ENCODE measurements at regions not wholly inside any gene's neighbourhood (a gene's known extent, or its start where the extent isn't known, plus 50 kb on each side); places are given as distances from the start of the nearest gene placed in this dataset.
A peak's percentile ranks its signal among the peaks of the same experiment; 100 is the strongest.

- ChIA-PET POLR2A (no interaction called here), CTCF (no interaction called here)
- Histone ChIP-seq H3K4me1 (peaks cover 20% of the 10 kb centered on the region), H3K9me3 (no peaks in the 10 kb centered on the region), H3K27ac (peak overlapping the region in 1 of 2 experiments; percentile 48; a peak in 4 of 6 replicates), H3K4me2 (no peak overlapping the region), H3K4me3 (no peak overlapping the region)
- FAIRE-seq (no peak), DNase-seq (ENCODE audit: low read depth in 1 of 2, low spot score in 1 of 2) (no peak), ATAC-seq (no peak)
- TF ChIP-seq REST (IDR thresholded peaks at IDR 0.05) (no peak), TFCP2L1 (CRISPR knock-in tag; IDR thresholded peaks at IDR 0.05) (no peak), CBX2 (IDR thresholded peaks at IDR 0.05; ENCODE audit: borderline replicate concordance, low read depth) (no peak), JUN (IDR thresholded peaks at IDR 0.05) (no peak), FOXS1 (CRISPR knock-in tag; IDR thresholded peaks at IDR 0.05) (no peak), ZNF302 (CRISPR knock-in tag; IDR thresholded peaks at IDR 0.05) (no peak), POLR2A (IDR thresholded peaks at IDR 0.05; ENCODE audit: low read length) (no peak), JUNB (IDR thresholded peaks at IDR 0.05) (no peak), NR3C1 (IDR thresholded peaks at IDR 0.05) (no peak), CHD4 (IDR thresholded peaks at IDR 0.05; ENCODE audit: borderline replicate concordance) (no peak), ESRRA (IDR thresholded peaks at IDR 0.05; ENCODE audit: borderline replicate concordance, low read length) (no peak), MAX (IDR thresholded peaks at IDR 0.05) (no peak), HMGXB4 (CRISPR knock-in tag; IDR thresholded peaks at IDR 0.05; ENCODE audit: borderline replicate concordance) (no peak), E2F6 (IDR thresholded peaks at IDR 0.05; ENCODE audit: borderline replicate concordance, low read depth) (no peak), BCL3 (IDR thresholded peaks at IDR 0.05) (no peak), MYC (IDR thresholded peaks at IDR 0.05; ENCODE audit: borderline replicate concordance, low read length) (no peak), HOXB13 (CRISPR knock-in tag; IDR thresholded peaks at IDR 0.05; ENCODE audit: low read depth) (no peak)
- 92% methylated on average over 2 of the region's 2 CpGs for WGBS (ENCODE audit: missing lambda C conversion rate)
These were observed 144.2 kb downstream of the COPS8 start for GRCh38 chr2:237229905-237230304.

GRCh38 chr2:237230355-237230754 lies 144.7 kb downstream of the COPS8 start:
- Histone ChIP-seq H3K4me1 (peaks cover 24% of the 10 kb centered on the region), H3K9me3 (no peaks in the 10 kb centered on the region), H3K27ac (peak overlapping the region in 1 of 2 experiments; percentile 48; a peak in 2 of 6 replicates), H3K4me2 (no peak overlapping the region), H3K4me3 (no peak overlapping the region)
- WGBS (ENCODE audit: missing lambda C conversion rate) = 87% methylated on average over 3 of the region's 3 CpGs
- DNase-seq (ENCODE audit: low read depth in 1 of 2, low spot score in 1 of 2) (no peak), ATAC-seq (no peak), FAIRE-seq (no peak)
- POLR2A ChIA-PET = no interaction called here
- CTCF ChIA-PET = no interaction called here
- no peak for TF ChIP-seq ELK1 (IDR thresholded peaks at IDR 0.05; ENCODE audit: low read depth, low read length)
- no peak for TF ChIP-seq BHLHE40 (IDR thresholded peaks at IDR 0.05; ENCODE audit: low read depth, low read length)
- no peak for TF ChIP-seq FOSB (CRISPR knock-in tag; IDR thresholded peaks at IDR 0.05)
- no peak for TF ChIP-seq ZC3H11A (IDR thresholded peaks at IDR 0.05)
- no peak for TF ChIP-seq ZFP36 (IDR thresholded peaks at IDR 0.05; ENCODE audit: borderline replicate concordance, partially characterized antibody)
- no peak for TF ChIP-seq CHD2 (IDR thresholded peaks at IDR 0.05; ENCODE audit: low read length, partially characterized antibody)
- TF ChIP-seq HOXB5 (CRISPR knock-in tag; IDR thresholded peaks at IDR 0.05) = no peak
- no peak for TF ChIP-seq CBX2 (IDR thresholded peaks at IDR 0.05; ENCODE audit: borderline replicate concordance, low read depth)
- no peak for TF ChIP-seq MAZ (IDR thresholded peaks at IDR 0.05; ENCODE audit: borderline replicate concordance, low read depth, low read length)

Data from A549 (cell line).